Left ventricle myocardium inferior (tissue), 1 donor: ENCODE measurements at regions not wholly inside any gene's neighbourhood (a gene's known extent, or its start where the extent isn't known, plus 50 kb on each side); places are given as distances from the start of the nearest gene placed in this dataset.

Experiments
- DNase-seq: peaks from one replicate; pipeline ENCODE4 v3.0.0-alpha.2; 2020
- H3K27ac ChIP-seq: fragments of 200-600 bp; replicated peaks from 2 replicates; pipeline ENCODE4 v1.8.0; 2021
- H3K27me3 ChIP-seq: fragments of 200-600 bp; 2 replicates; pipeline ENCODE4 v1.8.0; 2021; ENCODE audit warnings: low read depth
- H3K36me3 ChIP-seq: fragments of 200-600 bp; 2 replicates; pipeline ENCODE4 v1.8.0; 2021
- H3K4me1 ChIP-seq: fragments of 200-600 bp; 2 replicates; pipeline ENCODE4 v1.8.0; 2021
- H3K4me3 ChIP-seq: fragments of 200-600 bp; 2 replicates; pipeline ENCODE4 v1.8.0; 2021; ENCODE audit warnings: mild to moderate bottlenecking, moderate library complexity
- H3K9me3 ChIP-seq: fragments of 200-600 bp; replicated peaks from 2 replicates; pipeline ENCODE4 v1.8.0; 2021
- CTCF ChIP-seq: fragments of 200-600 bp; IDR thresholded peaks from 2 replicates; pipeline ENCODE4 v1.8.0; 2021; ENCODE audit warnings: antibody characterized with exemption, mild to moderate bottlenecking, borderline replicate concordance
- intact Hi-C: fragments of 100-400 bp; cut with micrococcal nuclease; formaldehyde crosslinking; loops from one replicate; pipeline ENCODE4 v1.11.0; 2022
- donor health status: DM: no; HTN: yes; CAD: no; lungs with severe emphysema.

GRCh38 chr17:33434841-33435240, 141.7 kb upstream of the ASIC2 start:
- DNase-seq, result no peak
- Histone ChIP-seq H3K27ac (no peak overlapping the region), H3K9me3 (no peaks in the 10 kb centered on the region), H3K4me3 (no peak overlapping the region), H3K36me3 (no peaks in the 10 kb centered on the region), H3K4me1 (no peaks in the 10 kb centered on the region), H3K27me3 (peaks cover 7% of the 10 kb centered on the region)
- intact Hi-C loops, result no loop called here
- TF ChIP-seq CTCF, result no peak

- H3K27ac ChIP-seq, result no peak overlapping the region
- intact Hi-C loops, result no loop called here
- no peak for TF ChIP-seq CTCF
Measured at GRCh38 chr17:33435721-33436301, 142.7 kb upstream of the ASIC2 start.

GRCh38 chr17:33436321-33436720, 143.2 kb upstream of the ASIC2 start:
- intact Hi-C loops, result no loop called here
- Histone ChIP-seq H3K27me3 (no peaks in the 10 kb centered on the region), H3K4me1 (no peaks in the 10 kb centered on the region), H3K4me3 (no peak overlapping the region), H3K9me3 (no peaks in the 10 kb centered on the region), H3K27ac (no peak overlapping the region), H3K36me3 (no peaks in the 10 kb centered on the region)
- no peak for TF ChIP-seq CTCF
- DNase-seq, result no peak

More at GRCh38 chr17:33435721-33436301, 142.7 kb upstream of the ASIC2 start:
- Histone ChIP-seq H3K4me1 (no peaks in the 10 kb centered on the region), H3K4me3 (no peak overlapping the region), H3K27me3 (no peaks in the 10 kb centered on the region), H3K9me3 (no peaks in the 10 kb centered on the region), H3K36me3 (no peaks in the 10 kb centered on the region)
- no peak for DNase-seq

- no peak for TF ChIP-seq CTCF
- no peak for DNase-seq
- Histone ChIP-seq H3K27ac (no peak overlapping the region), H3K4me3 (no peak overlapping the region), H3K36me3 (no peaks in the 10 kb centered on the region), H3K27me3 (no peaks in the 10 kb centered on the region), H3K9me3 (peaks cover 10% of the 10 kb centered on the region), H3K4me1 (no peaks in the 10 kb centered on the region)
- intact Hi-C loops, result no loop called here
Measured at GRCh38 chr17:33438139-33438538, 145.0 kb upstream of the ASIC2 start.

- TF ChIP-seq CTCF, result no peak
- Histone ChIP-seq H3K27ac (no peak overlapping the region), H3K4me1 (no peaks in the 10 kb centered on the region)
Measured at GRCh38 chr17:33438578-33438977, 145.5 kb upstream of the ASIC2 start.

More at GRCh38 chr17:33438578-33438977, 145.5 kb upstream of the ASIC2 start:
- Histone ChIP-seq H3K36me3 (no peaks in the 10 kb centered on the region), H3K4me3 (no peak overlapping the region), H3K9me3 (peaks cover 10% of the 10 kb centered on the region), H3K27me3 (no peaks in the 10 kb centered on the region)
- intact Hi-C loops, result no loop called here
- DNase-seq, result no peak
